ENCODE measurements at regions not wholly inside any gene's neighbourhood (a gene's known extent, or its start where the extent isn't known, plus 50 kb on each side); places are given as distances from the start of the nearest gene placed in this dataset.

DNA sequence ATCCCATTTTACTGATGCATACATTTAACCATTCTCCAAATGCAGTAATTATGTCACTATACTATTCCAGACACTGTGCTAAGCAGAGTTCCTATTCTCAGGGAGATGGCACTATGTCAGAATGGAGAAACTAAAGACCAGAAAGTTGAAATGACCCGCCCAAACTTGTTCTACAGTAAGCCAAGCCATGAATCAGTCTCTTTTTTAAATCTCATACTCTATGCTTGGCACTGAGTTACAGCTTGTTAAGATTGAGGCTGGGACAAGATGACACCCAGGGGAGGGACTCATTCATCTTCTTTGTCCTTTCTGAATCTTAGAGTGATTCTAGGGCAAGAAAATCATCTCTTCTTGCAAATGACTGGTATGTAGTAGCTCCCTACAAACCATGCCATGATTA lies 247.0 kb upstream of the CCL2 start:
- no peak for TF ChIP-seq POLR2AphosphoS5 (IDR thresholded peaks at IDR 0.05)
- TF ChIP-seq CTCF (IDR thresholded peaks at IDR 0.05) = no peak
- no peak for TF ChIP-seq POLR2A (IDR thresholded peaks at IDR 0.05)
- no peak for TF ChIP-seq EP300 (IDR thresholded peaks at IDR 0.05)
